Right lobe of liver (tissue), 6 donors: ENCODE measurements at regions not wholly inside any gene's neighbourhood (a gene's known extent, or its start where the extent isn't known, plus 50 kb on each side); places are given as distances from the start of the nearest gene placed in this dataset.

Experiments used
- ATAC-seq, 4 donors: fragments of 200-7000 bp; cut with Tn5 transposase; one replicate each; pipeline ENCODE4 v1.9.1; 2020; ENCODE audit warnings: mild to moderate bottlenecking in 4 of 4, moderate library complexity in 4 of 4
- DNase-seq, 3 donors: peaks; one replicate each; pipeline ENCODE4 v3.0.0-alpha.2; 2020
- H3K27ac ChIP-seq, 3 donors: fragments of 200-600 bp; one replicate each; pipeline ENCODE4 v1.8.0; 2022
- H3K27me3 ChIP-seq, 2 donors: fragments of 200-600 bp; one replicate each; pipeline ENCODE4 v1.8.0; 2022
- H3K36me3 ChIP-seq, 4 donors: fragments of 200-600 bp; sonication (generic) in 1 of 4; one replicate each; pipeline versions ENCODE4 v1.5.1 to v1.8.0; 2017 to 2022; ENCODE audit warnings: control low read depth in 1 of 4
- H3K4me1 ChIP-seq, 4 donors: fragments of 200-600 bp; sonication (generic) in 1 of 4; one replicate each; pipeline versions ENCODE4 v1.5.1 to v1.8.0; 2017 to 2022; ENCODE audit warnings: control low read depth in 1 of 4
- H3K4me3 ChIP-seq, 3 donors: fragments of 200-600 bp; one replicate each; pipeline ENCODE4 v1.8.0; 2022
- H3K9me3 ChIP-seq, 4 donors: fragments of 200-600 bp; sonication (generic) in 1 of 4; one replicate each; pipeline versions ENCODE4 v1.5.1 to v1.8.0; 2017 to 2022; ENCODE audit warnings: control low read depth in 1 of 4
- POLR2A ChIP-seq: fragments of 450-650 bp; IDR thresholded peaks from one replicate; pipeline ENCODE4 v1.6.1; 2017; ENCODE audit warnings: antibody characterized with exemption, mild to moderate bottlenecking
- WGBS: methylation state at CpG from one replicate; pipeline ENCODE4 v1.1.6; 2018; ENCODE audit warnings: low coverage, low lambda C conversion rate; ENCODE audit not compliant: insufficient coverage; ENCODE audit errors: missing lambda C conversion rate; 5-methylcytosine and 5-hydroxymethylcytosine counted together
- intact Hi-C, 2 donors: fragments of 100-400 bp; cut with DNase I; formaldehyde crosslinking; loops; one replicate each; pipeline versions ENCODE4 v1.11.2 to v1.14.1; 2022
- TF ChIP-seq, protein P1 (sequence below), 4 donors: fragments of 200-600 bp in 3 of 4; fragments of 450-650 bp in 1 of 4; IDR thresholded peaks; one replicate each; pipeline versions ENCODE4 v1.5.1 to v1.8.0; 2016 to 2022; ENCODE audit warnings: antibody characterized with exemption in 4 of 4, mild to moderate bottlenecking in 2 of 4
- donor health status: DM: no; HTN: yes; CAD: no.
- donor health status: DM: no; HTN: no; CAD: no.
- donor health status: DM: no; HTN: no; CAD: no.
- donor health status: DM: no; HTN: yes; CAD: no.
- donor health status: DM: no; HTN: yes; CAD: no.

DNA sequence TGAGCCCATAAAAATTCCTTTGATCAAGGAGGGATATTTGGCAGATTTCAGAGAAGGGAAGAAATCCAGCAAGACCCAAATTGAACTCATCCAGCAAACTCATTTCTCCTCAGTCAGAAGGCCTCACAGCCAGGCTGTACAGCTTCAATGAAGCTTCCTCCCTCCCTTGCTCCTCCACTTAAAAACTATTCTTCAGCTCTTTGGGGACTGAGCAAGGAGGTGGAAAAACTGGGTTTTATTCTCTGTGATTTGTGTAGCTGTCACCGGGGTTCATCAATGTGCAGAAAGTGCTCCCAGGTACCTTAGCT is 158.7 kb upstream of the ZNF184 start:
- WGBS: 75% methylated on average over 1 of the region's 1 CpG
- H3K36me3 ChIP-seq: no peaks in the 10 kb centered on the region
- no peaks in the 10 kb centered on the region for H3K4me1 ChIP-seq
- ATAC-seq (no peak), DNase-seq (no peak)
- TF ChIP-seq, protein P1, sequence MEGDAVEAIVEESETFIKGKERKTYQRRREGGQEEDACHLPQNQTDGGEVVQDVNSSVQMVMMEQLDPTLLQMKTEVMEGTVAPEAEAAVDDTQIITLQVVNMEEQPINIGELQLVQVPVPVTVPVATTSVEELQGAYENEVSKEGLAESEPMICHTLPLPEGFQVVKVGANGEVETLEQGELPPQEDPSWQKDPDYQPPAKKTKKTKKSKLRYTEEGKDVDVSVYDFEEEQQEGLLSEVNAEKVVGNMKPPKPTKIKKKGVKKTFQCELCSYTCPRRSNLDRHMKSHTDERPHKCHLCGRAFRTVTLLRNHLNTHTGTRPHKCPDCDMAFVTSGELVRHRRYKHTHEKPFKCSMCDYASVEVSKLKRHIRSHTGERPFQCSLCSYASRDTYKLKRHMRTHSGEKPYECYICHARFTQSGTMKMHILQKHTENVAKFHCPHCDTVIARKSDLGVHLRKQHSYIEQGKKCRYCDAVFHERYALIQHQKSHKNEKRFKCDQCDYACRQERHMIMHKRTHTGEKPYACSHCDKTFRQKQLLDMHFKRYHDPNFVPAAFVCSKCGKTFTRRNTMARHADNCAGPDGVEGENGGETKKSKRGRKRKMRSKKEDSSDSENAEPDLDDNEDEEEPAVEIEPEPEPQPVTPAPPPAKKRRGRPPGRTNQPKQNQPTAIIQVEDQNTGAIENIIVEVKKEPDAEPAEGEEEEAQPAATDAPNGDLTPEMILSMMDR (IDR thresholded peaks at IDR 0.05): no peak
- no peak for TF ChIP-seq POLR2A
- no peaks in the 10 kb centered on the region for H3K9me3 ChIP-seq
- H3K4me3 ChIP-seq: no peak overlapping the region
- H3K27ac ChIP-seq: no peak overlapping the region
- H3K27me3 ChIP-seq: peaks cover 0 to 15% of the 10 kb centered on the region in 2 donors
- intact Hi-C loops: no loop called here

DNA sequence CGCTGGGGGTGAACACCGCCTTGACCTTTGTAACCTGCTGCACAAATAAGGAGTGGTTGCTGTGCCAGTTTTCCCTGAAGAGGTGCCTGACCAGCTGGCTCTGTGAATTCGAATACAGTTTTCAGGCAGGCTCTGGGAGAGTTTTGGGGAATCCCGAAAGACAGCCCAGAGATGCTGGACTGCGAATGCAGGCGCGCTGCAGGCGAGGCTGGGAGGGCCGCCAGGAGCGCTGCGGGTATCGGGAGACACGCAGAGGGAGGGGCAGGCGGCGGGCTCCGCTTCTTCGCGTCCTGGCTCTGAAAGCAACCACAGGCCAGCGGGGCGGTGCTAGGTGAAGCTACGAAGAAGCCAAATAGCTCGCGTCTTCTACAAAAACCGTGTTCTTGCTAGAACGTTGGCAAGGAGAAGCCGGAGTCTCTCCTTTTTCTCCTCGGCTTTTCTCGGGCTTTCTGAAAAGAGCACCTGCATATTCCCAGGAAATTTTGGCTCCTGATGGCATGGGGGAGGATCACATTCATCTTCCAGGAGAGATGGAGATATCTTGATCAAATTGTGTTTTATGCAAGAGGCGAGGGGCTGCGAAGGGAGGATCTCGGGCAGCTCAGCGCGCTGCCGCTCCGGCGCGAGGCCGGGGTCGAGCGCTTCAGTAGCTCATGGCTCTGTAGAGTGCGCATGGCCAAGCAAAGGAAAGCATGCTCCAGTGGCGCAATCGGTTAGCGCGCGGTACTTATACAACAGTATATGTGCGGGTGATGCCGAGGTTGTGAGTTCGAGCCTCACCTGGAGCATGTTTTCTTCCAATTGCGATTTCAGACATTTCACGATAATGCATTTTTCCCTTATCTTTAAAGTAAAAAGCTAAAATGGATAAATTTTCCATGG is 158.1 kb upstream of the ZNF184 start:
- WGBS: 2% methylated on average over 33 of the region's 51 CpGs
- Histone ChIP-seq H3K4me1 (no peaks in the 10 kb centered on the region), H3K4me3 (no peak overlapping the region), H3K27ac (no peak overlapping the region), H3K9me3 (no peaks in the 10 kb centered on the region), H3K27me3 (peaks cover 0 to 15% of the 10 kb centered on the region in 2 donors), H3K36me3 (no peaks in the 10 kb centered on the region)
- TF ChIP-seq POLR2A: no peak
- TF ChIP-seq, protein P1 (IDR thresholded peaks at IDR 0.05): no peak
- intact Hi-C loops: no loop called here
- DNase-seq: no peak
- no peak for ATAC-seq

DNA sequence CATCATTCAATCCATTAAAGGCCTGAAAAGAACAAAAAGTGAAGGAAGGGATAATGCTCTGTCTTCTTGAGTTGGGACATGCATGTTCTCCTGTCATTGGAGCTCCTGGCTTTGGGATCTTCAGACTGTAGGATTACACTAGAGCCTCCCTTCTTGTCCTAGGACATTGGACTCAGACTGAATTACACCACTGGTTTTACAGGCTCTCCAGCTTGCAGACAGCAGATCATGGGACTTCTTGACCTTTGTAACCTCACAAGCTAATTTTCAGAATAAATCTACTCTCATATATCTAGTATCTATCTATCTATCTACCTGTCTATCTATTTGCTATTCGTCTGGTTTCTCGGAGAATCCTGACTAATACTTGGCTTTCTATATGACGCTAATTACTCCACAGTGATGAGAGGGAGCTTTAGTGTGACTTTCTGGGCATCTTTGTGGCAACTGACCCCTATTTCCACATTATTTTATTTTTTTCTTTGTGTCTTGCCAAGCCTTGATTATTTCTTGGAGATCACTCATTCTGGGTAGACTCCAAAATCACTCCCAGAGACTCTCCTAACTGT is 151.9 kb upstream of the ZNF184 start:
- no peaks in the 10 kb centered on the region for H3K36me3 ChIP-seq
- ATAC-seq (no peak), DNase-seq (no peak)
- H3K27me3 ChIP-seq: no peaks in the 10 kb centered on the region
- 51% methylated on average over 3 of the region's 3 CpGs for WGBS
- H3K9me3 ChIP-seq: no peaks in the 10 kb centered on the region
- no peaks in the 10 kb centered on the region for H3K4me1 ChIP-seq
- TF ChIP-seq, protein P1 (IDR thresholded peaks at IDR 0.05): no peak
- no peak for TF ChIP-seq POLR2A
- no peak overlapping the region for H3K4me3 ChIP-seq
- intact Hi-C loops: no loop called here
- H3K27ac ChIP-seq: no peak overlapping the region

DNA sequence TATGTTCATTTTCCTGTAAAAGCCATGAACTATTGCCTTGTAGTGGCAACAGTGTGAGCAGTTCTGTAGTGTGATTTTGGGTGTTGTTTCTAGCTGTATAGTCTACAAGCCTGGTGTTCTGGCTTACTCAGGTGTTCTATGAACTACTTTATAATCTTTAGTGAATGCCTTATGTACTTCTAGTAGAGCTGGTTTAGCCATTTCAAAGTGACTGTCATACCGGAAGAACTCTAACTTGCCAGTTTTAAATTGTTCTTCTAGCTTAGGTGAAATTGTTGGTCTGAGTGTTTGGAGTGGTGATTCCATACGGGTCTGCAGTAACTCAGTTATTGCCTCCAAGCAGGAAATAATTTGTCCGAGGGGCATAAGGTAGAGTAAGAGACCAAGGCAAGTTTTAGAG is 150.2 kb upstream of the ZNF184 start:
- TF ChIP-seq, protein P1 (IDR thresholded peaks at IDR 0.05): no peak
- TF ChIP-seq POLR2A: no peak
- peaks cover 0 to 3% of the 10 kb centered on the region in 2 donors for H3K27me3 ChIP-seq
- H3K4me1 ChIP-seq: no peaks in the 10 kb centered on the region
- H3K36me3 ChIP-seq: no peaks in the 10 kb centered on the region
- ATAC-seq (no peak), DNase-seq (no peak)
- no peaks in the 10 kb centered on the region for H3K9me3 ChIP-seq
- WGBS: 51% methylated on average over 2 of the region's 3 CpGs
- H3K27ac ChIP-seq: no peak overlapping the region
- no peak overlapping the region for H3K4me3 ChIP-seq
- intact Hi-C loops: no loop called here
